Hepatic stellate cell (primary cell): ENCODE measurements at regions not wholly inside any gene's neighbourhood (a gene's known extent, or its start where the extent isn't known, plus 50 kb on each side); places are given as distances from the start of the nearest gene placed in this dataset.
"Not testable (repeated sequence)": the region's sequence is repeated elsewhere in the genome, so short reads cannot be mapped to it uniquely, and the experiment has no call there.

Source experiments
- DNase-seq: peaks from one replicate; pipeline ENCODE4 v3.0.0; 2011; ENCODE audit warnings: low spot score

GRCh38 chr9:81430727-81431126, 258.6 kb downstream of the TLE1 start:
- no peak for DNase-seq

GRCh38 chr9:81427870-81428269, 261.5 kb downstream of the TLE1 start:
- DNase-seq, result no peak

GRCh38 chr9:81424431-81424830, 264.9 kb downstream of the TLE1 start:
- DNase-seq, result peak; percentile 6

- DNase-seq, result no peak
Observed at GRCh38 chr9:81423589-81424326, 265.6 kb downstream of the TLE1 start.

- not testable (repeated sequence) for DNase-seq
Observed at GRCh38 chr9:81421090-81421489, 268.3 kb downstream of the TLE1 start.

GRCh38 chr9:81420024-81420423, 269.3 kb downstream of the TLE1 start:
- no peak for DNase-seq

GRCh38 chr9:81417941-81418340, 271.4 kb downstream of the TLE1 start:
- DNase-seq, result no peak

GRCh38 chr9:81417299-81417675, 272.1 kb downstream of the TLE1 start:
- no peak for DNase-seq

GRCh38 chr9:81416476-81417298, 272.7 kb downstream of the TLE1 start:
- no peak for DNase-seq

- DNase-seq, result no peak
Observed at GRCh38 chr9:81414836-81415235, 274.5 kb downstream of the TLE1 start.

- DNase-seq, result no peak
Observed at GRCh38 chr9:81411961-81412360, 277.4 kb downstream of the TLE1 start.

- DNase-seq, result peak; percentile 35
Observed at GRCh38 chr9:81410201-81410600, 279.1 kb downstream of the TLE1 start.

- no peak for DNase-seq
Observed at GRCh38 chr9:81408951-81409350, 280.4 kb downstream of the TLE1 start.

- DNase-seq, result no peak
Observed at GRCh38 chr9:81404931-81405598, 284.3 kb downstream of the TLE1 start.

GRCh38 chr9:81397481-81398381, 291.6 kb downstream of the TLE1 start:
- no peak for DNase-seq

GRCh38 chr9:81396528-81396927, 292.8 kb downstream of the TLE1 start:
- DNase-seq, result no peak

GRCh38 chr9:81395676-81396054, 293.7 kb downstream of the TLE1 start:
- DNase-seq, result no peak

GRCh38 chr9:81394881-81395675, 294.3 kb downstream of the TLE1 start:
- DNase-seq, result no peak

GRCh38 chr9:81393985-81394811, 295.1 kb downstream of the TLE1 start:
- no peak for DNase-seq

GRCh38 chr9:81391457-81391825, 297.9 kb downstream of the TLE1 start:
- DNase-seq, result no peak
